ENCODE measurements at regions not wholly inside any gene's neighbourhood (a gene's known extent, or its start where the extent isn't known, plus 50 kb on each side); places are given as distances from the start of the nearest gene placed in this dataset.

DNA sequence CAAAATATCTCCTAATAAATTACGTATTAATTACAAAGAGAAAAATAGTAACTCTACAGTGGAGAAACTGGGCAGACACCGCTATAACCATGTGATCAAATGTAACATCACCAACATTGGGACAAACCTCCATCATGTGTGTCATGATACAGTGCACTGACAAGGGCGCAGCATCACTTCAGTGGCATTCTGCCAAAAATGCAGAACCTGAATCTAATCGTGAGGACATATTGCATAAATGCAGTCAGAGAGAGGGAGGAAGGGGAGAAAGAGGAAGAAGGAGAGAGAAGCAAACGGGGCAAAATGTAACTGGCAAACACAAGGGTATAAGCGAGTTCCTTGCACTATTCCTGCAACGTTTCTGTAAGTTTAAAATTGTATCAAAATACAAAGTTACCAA lies 74.2 kb upstream of the MARCHF10 start:
- no peak for DNase-seq (ENCODE audit: low read depth in 3 of 3)

DNA sequence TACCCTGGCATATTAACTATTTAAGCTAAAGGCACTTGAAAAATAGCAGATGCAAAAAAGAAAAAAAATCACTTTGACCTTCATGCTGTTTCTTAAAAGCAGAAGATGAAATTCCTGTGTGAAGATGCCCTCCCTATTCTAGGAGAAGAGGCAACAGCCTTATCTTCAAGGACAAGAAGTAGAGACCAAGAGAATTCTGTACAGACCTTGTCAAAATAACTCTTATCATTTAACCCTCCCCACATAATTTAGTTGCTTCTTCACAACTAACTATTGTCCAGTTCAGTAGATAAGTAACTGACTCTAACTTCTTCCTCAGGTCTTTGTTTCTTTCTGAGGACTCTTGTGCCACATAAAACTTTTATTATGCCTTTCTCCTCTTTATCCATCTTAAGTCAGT lies 72.0 kb upstream of the MARCHF10 start:
- no peak for DNase-seq (ENCODE audit: low read depth in 3 of 3)

GRCh38 chr17:62876673-62877405 lies 68.7 kb upstream of the MARCHF10 start:
- DNase-seq (ENCODE audit: low read depth in 3 of 3) = no peak

GRCh38 chr17:62876063-62876462 lies 67.9 kb upstream of the MARCHF10 start:
- no peak for DNase-seq (ENCODE audit: low read depth in 3 of 3)

DNA sequence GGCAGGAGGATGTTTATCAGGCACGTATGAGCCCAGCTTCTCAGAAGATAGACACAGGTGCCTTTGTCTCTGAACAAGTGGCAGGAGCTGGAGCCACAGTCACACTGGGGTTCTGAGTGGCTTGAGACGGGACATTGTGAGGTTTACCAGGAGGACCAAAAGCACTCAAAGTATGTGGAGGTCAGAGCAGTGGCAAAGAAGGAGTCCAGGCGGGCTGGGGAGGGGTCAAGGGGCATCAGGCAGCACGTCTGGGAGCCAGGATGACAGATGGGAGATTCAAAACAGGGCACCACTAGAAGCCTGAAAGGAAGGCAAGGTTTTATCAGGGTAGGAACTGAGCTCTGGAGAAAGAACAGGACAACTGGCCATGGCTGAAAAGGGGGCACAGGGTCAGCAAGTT lies 67.2 kb upstream of the MARCHF10 start:
- no peak for DNase-seq (ENCODE audit: low read depth in 3 of 3)

DNA sequence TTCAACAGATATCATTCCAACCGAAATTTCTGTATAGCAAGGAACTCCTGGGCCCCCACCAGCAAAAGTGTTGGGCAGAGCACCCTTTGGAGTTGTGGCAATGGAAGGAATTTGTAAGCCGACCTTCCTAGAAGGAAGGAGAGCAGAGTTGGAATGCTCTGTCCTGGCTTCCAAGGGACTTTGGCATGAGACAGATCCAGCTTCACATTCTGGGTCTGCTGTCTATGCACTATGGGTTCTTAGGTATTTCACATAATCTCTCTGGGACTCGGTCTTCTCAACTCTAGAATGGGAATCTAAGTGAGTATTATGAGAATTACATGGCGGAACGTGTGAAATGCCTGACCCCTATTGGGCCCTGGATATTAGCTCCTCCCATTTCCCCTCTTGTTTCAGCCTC lies 63.2 kb upstream of the MARCHF10 start:
- DNase-seq (ENCODE audit: low read depth in 3 of 3) = no peak

DNA sequence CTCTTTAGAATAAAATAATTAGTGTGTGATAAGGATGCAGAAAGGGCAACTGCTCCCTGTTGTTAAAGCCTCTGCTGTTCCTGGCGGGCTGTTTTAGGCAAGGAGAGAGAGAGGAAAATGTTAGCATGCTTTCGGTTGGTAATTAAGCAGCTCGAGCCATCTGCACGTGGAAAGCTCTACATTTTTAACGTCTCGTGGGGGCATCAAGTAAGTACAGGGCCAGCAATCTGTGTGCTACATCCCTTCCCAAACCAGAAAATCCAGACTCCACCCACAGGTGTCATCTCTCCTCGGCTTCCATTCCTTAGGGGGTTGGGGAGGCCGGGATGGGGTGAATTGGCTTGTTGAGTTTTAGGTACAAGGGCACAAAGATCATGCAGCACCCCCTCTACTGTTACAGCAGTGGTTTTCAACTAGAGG lies 62.4 kb upstream of the MARCHF10 start:
- DNase-seq (ENCODE audit: low read depth in 3 of 3) = no peak

DNA sequence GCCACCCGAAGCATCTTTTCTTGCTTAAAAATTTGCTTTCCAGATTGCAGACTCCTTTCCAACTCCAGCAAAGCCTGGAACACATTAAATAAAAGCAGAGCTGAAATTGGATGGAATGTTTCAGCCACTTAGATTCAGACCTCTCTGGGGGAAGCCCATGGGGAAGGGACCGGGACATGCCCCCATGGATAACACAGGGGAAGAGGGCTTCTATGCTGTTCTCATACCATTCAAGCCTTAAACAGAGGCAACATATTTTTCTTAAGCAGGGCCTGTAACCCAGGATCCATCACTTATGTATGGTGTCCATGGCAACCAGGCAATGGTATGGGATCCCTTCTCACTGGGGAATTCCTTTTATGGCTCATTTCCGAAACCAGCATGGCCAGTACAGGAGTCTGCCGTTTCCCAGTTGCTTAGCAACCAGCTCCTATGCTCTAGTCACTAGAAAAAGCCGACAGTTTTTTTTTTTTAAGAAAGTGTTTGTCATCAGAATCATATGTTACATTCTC lies 62.0 kb upstream of the MARCHF10 start:
- no peak for DNase-seq (ENCODE audit: low read depth in 3 of 3)

DNA sequence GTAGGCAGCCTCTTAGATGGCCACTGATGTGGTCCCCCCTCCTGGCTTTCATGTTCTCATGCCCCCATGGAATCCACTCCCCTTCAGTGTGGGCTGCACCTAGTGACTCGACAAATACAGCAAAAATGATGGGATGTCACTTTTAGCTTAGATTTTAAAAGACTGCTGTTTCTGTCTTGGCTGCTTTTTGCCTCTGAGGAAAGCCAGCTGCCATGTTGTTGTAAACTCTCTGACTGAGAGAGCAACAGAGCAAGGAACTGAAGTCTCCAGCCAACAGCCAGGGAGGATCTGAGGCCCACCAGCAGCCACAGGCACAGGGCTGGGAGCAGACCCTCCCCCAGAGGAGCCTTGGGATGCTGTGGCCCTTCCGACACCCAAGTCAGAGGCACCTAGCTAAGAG lies 60.6 kb upstream of the MARCHF10 start:
- no peak for DNase-seq (ENCODE audit: low read depth in 3 of 3)

DNA sequence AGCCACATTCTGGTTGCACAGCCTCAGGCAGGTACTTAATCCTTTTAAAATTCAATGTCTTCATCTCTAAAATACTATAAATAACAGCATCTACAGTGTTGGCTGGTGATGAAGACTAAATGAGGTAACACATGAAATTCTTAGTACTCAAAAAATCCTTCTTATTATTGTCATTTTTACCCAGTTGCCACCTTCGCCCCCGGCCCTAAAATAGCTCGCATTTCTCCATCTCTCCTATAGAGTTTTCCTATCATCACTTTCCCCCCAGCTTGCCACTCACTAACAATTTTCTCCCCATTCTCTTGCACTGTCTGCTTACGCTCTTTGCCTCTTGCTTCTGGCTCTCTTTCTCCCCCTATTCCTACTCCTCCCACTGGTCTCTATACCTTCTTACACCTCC lies 59.9 kb upstream of the MARCHF10 start:
- no peak for DNase-seq (ENCODE audit: low read depth in 3 of 3)

DNA sequence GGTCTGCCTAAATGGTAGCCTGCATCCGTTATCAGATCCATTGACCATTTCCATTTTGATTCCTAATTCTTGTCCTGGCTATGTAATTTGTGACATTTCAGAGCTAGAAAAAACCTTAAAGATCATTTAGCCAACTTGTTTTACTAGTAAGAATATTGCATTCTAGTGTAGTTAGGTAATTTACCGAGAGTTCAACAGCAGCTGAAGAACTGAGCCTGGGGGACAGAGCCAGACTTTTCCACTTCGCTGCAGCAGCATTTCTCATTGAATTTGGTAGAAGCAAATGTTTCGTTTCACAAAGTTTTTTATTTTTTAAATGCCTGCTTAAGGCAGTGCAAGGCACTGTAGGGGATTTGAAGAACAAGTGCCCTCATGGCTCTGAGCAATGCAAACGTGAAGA lies 59.2 kb upstream of the MARCHF10 start:
- no peak for DNase-seq (ENCODE audit: low read depth in 3 of 3)

- no peak for DNase-seq (ENCODE audit: low read depth in 3 of 3)
Observed at GRCh38 chr17:62866471-62866870, 58.4 kb upstream of the MARCHF10 start.

- no peak for DNase-seq (ENCODE audit: low read depth in 3 of 3)
Observed at GRCh38 chr17:62865586-62865985, 57.5 kb upstream of the MARCHF10 start.

DNA sequence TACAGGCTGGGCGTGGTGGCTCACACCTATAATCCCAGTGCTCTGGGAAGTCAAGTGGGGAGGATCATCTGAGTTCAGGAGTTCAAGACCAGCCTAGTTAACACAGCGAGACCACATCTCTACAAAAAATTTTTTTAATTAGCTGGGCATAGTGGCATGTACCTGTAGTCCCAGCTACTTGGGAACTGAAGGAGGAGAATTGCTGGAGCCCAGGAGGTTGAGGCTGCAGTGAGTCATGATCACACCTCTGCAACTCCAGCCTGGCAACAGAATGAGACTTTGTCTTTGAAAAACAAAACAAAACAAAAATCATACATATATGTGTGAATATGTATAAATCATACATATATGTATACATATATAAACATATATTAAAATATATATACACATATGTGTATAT lies 54.1 kb upstream of the MARCHF10 start:
- no peak for DNase-seq (ENCODE audit: low read depth in 3 of 3)

DNA sequence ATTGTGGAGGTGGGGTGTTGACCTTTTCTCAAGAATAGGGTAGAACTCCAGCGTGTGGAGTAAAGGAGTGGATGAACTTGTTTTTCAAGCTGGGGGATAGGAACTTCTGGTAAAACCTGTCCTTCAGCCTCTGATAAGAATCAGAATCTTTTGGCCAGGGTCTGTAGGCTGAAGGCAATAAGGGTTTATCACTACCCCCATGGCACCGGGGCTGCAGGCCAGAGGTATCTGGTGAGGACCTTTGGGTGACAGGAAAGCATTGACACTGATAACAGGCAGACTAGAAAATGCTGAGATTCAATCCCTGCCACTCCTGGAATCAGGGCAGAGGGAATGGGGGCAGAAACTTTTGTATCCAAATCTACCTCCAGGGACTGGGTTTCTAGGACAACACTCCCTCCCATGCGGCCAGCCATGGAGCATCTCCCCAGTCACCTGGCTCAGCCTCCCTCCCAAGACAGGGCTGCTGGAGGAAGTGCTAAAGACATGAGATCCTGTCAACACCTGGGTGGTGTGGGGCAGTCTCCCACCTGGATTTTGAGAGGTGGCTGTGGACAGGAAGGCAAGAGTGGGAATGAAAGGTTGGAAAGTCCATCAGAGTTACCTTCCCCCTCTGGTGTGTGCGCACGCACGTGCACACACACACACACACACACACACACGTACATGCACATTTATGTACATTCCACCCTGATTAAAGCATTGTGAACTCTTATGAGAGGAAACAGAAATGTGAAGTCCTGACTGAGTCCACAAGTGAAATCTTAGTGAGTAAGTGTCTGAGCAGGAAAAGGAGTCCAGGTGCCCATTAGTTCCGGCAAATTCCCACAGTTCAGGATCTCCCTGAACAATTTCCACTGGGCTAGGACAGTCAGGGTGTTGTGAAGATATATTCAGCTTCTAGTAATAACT lies 53.1 kb upstream of the MARCHF10 start:
- DNase-seq (ENCODE audit: low read depth in 3 of 3) = no peak

DNA sequence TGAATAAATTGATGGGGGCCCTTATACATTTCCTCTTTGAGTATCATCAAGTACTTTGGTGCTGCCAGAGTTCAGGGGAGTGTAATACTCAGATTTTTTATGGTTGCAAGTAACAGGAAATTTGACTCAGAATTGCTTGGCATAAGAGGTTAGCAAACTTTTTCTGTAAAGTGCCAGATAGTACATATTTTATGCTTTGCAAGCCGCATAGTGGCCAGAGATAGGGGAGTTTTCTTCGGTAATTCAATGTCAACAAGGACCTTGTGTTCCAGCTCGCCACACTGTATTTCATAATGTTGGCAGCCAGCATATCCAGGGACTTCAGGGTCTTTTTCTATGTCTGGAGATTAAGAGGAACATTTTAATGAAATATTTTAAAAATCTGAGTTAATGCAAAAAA lies 51.0 kb upstream of the MARCHF10 start:
- no peak for DNase-seq (ENCODE audit: low read depth in 3 of 3)
